ENCODE measurements at regions not wholly inside any gene's neighbourhood (a gene's known extent, or its start where the extent isn't known, plus 50 kb on each side); places are given as distances from the start of the nearest gene placed in this dataset.

GRCh38 chr2:225177098-225177497 is 134.8 kb upstream of the DOCK10 start:
- dilution Hi-C loops (cut with MboI; ENCODE audit: extremely low pct_ligation_motif_present, low sequenced_read_pairs) (no loop called here), intact Hi-C loops (cut with micrococcal nuclease) (no loop called here)
- Histone ChIP-seq H3K9ac (replicated peaks; ENCODE audit: extremely low read depth, insufficient read depth, low read length) (no peak overlapping the region), H4K20me1 (replicated peaks; ENCODE audit: control insufficient read depth, extremely low read depth, insufficient read depth, low read length) (no peaks in the 10 kb centered on the region), H3K4me2 (ENCODE audit: insufficient read depth, low read length) (no peak overlapping the region), H3K4me3 (replicated peaks in 1 of 3; ENCODE audit: insufficient read depth in 1 of 3, low read depth in 1 of 3, low read length in 3 of 3) (no peak overlapping the region), H2AFZ (ENCODE audit: low read depth, low read length) (no peak overlapping the region), H3K36me3 (ENCODE audit: control insufficient read depth in 2 of 2, extremely low read depth in 1 of 2, insufficient read depth in 2 of 2, low read length in 2 of 2) (no peaks in the 10 kb centered on the region), H3K9me3 (replicated peaks; ENCODE audit: control insufficient read depth, insufficient read depth, low read length) (no peaks in the 10 kb centered on the region), H3K9me1 (replicated peaks; ENCODE audit: control insufficient read depth, extremely low read depth, insufficient read depth, low read length) (no peaks in the 10 kb centered on the region), H3K79me2 (ENCODE audit: control insufficient read depth, insufficient read depth, low read length) (no peaks in the 10 kb centered on the region), H3K27me3 (ENCODE audit: control insufficient read depth in 2 of 2, insufficient read depth in 2 of 2, low read length in 2 of 2) (no peaks in the 10 kb centered on the region), H3K4me1 (ENCODE audit: control insufficient read depth, extremely low read depth, insufficient read depth, low read length) (no peaks in the 10 kb centered on the region), H3K27ac (ENCODE audit: insufficient read depth, low read depth, low read length) (no peak overlapping the region)
- no peak for DNase-seq (ENCODE audit: low read depth, low spot score)
- ChIA-PET POLR2A (no interaction called here), CTCF (no interaction called here)
- BruUV-seq (replicated peaks) = no TSS peak
- no peak for FAIRE-seq
- TF ChIP-seq MYC (IDR thresholded peaks at IDR 0.05; ENCODE audit: low read depth, low read length) (no peak), MAX (IDR thresholded peaks at IDR 0.05; ENCODE audit: insufficient read depth, insufficient read length) (no peak), CTCF (IDR thresholded peaks at IDR 0.05; ENCODE audit: extremely low read depth in 1 of 2, insufficient read depth in 1 of 2, low read depth in 1 of 2, low read length in 2 of 2) (no peak)

GRCh38 chr2:225173909-225174308 is 131.6 kb upstream of the DOCK10 start:
- dilution Hi-C loops (cut with MboI; ENCODE audit: extremely low pct_ligation_motif_present, low sequenced_read_pairs) = no loop called here
- intact Hi-C loops (cut with micrococcal nuclease) = no loop called here
- no peaks in the 10 kb centered on the region for H3K4me1 ChIP-seq (ENCODE audit: control insufficient read depth, extremely low read depth, insufficient read depth, low read length)
- BruUV-seq (replicated peaks) = no TSS peak
- H3K4me2 ChIP-seq (ENCODE audit: insufficient read depth, low read length) = no peak overlapping the region
- FAIRE-seq = no peak
- no peak overlapping the region for H2AFZ ChIP-seq (ENCODE audit: low read depth, low read length)
- H4K20me1 ChIP-seq (replicated peaks; ENCODE audit: control insufficient read depth, extremely low read depth, insufficient read depth, low read length) = no peaks in the 10 kb centered on the region
- ChIA-PET POLR2A (no interaction called here), CTCF (no interaction called here)
- H3K9ac ChIP-seq (replicated peaks; ENCODE audit: extremely low read depth, insufficient read depth, low read length) = no peak overlapping the region
- no peaks in the 10 kb centered on the region for H3K36me3 ChIP-seq (ENCODE audit: control insufficient read depth in 2 of 2, extremely low read depth in 1 of 2, insufficient read depth in 2 of 2, low read length in 2 of 2)
- no peaks in the 10 kb centered on the region for H3K27me3 ChIP-seq (ENCODE audit: control insufficient read depth in 2 of 2, insufficient read depth in 2 of 2, low read length in 2 of 2)
- H3K4me3 ChIP-seq (replicated peaks in 1 of 3; ENCODE audit: insufficient read depth in 1 of 3, low read depth in 1 of 3, low read length in 3 of 3) = no peak overlapping the region
- no peak for DNase-seq (ENCODE audit: low read depth, low spot score)
- no peaks in the 10 kb centered on the region for H3K9me3 ChIP-seq (replicated peaks; ENCODE audit: control insufficient read depth, insufficient read depth, low read length)
- no peak for TF ChIP-seq CTCF (IDR thresholded peaks at IDR 0.05; ENCODE audit: extremely low read depth in 1 of 2, insufficient read depth in 1 of 2, low read depth in 1 of 2, low read length in 2 of 2)
- TF ChIP-seq EZH2 (IDR thresholded peaks at IDR 0.05; ENCODE audit: borderline replicate concordance, low read depth, low read length, severe bottlenecking) = no peak
- TF ChIP-seq MAX (IDR thresholded peaks at IDR 0.05; ENCODE audit: insufficient read depth, insufficient read length) = no peak
- TF ChIP-seq JUN (IDR thresholded peaks at IDR 0.05; ENCODE audit: borderline replicate concordance, insufficient read depth, insufficient read length, low read depth) = no peak
- TF ChIP-seq POLR2AphosphoS5 (IDR thresholded peaks at IDR 0.05; ENCODE audit: insufficient read depth, low read depth, low read length) = no peak
- TF ChIP-seq MYC (IDR thresholded peaks at IDR 0.05; ENCODE audit: low read depth, low read length) = no peak
- no peak for TF ChIP-seq POLR2A (IDR thresholded peaks at IDR 0.05; ENCODE audit: low read depth, low read length)
- no peak for TF ChIP-seq GATA2 (IDR thresholded peaks at IDR 0.05; ENCODE audit: insufficient read depth, insufficient read length, low read depth, low read length)
- no peak for TF ChIP-seq FOS (IDR thresholded peaks at IDR 0.05; ENCODE audit: borderline replicate concordance, insufficient read depth, low read length)
- H3K27ac ChIP-seq (ENCODE audit: insufficient read depth, low read depth, low read length) = no peak overlapping the region
- no peaks in the 10 kb centered on the region for H3K79me2 ChIP-seq (ENCODE audit: control insufficient read depth, insufficient read depth, low read length)
- no peaks in the 10 kb centered on the region for H3K9me1 ChIP-seq (replicated peaks; ENCODE audit: control insufficient read depth, extremely low read depth, insufficient read depth, low read length)

Measured in endothelial cell of umbilical vein (primary cell).